HuH-7 (cell line): ENCODE measurements at regions not wholly inside any gene's neighbourhood (a gene's known extent, or its start where the extent isn't known, plus 50 kb on each side); places are given as distances from the start of the nearest gene placed in this dataset.
A peak's percentile ranks its signal among the peaks of the same experiment; 100 is the strongest.

Experiments
- DNase-seq: peaks from one replicate; pipeline ENCODE4 v3.0.0; 2011; ENCODE audit warnings: low spot score

DNA sequence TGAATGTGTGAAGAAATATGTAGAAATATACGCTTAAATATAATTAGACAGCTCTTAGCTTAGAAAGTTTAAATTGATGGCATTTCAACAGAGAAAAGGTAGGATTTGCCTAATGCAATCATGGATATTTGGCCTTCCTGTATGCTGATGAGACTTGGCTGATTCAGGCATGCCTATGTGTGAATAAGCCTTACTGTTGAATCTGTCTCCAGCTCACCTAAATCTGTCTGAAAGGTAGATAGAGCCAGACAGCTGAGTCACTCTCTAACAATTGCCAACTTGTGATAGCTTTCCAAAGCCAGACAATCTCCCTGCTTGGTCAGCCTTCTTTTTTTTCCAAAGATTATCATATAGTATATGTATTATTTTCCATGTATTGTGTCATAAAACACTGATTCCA lies 92.8 kb upstream of the FLRT2 start:
- DNase-seq = no peak

DNA sequence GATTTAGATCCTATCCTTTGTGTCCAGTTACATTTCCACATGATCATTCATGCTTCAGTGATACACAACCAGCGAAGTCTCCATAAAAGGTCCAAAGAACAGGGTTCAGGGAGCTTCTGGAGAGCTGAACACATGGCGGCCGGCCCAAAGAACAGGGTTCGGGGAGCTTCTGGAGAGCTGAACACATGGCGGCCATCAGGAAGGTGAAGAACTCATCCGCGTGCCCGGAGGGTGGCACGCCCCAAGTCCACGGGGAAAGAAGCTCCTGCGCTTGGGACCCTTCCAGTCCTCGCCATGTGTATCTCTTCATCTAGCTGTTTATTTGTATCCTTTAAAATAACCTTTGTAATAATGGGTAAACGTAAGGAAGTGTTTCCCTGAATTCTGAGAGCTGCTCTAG lies 91.9 kb upstream of the FLRT2 start:
- no peak for DNase-seq

DNA sequence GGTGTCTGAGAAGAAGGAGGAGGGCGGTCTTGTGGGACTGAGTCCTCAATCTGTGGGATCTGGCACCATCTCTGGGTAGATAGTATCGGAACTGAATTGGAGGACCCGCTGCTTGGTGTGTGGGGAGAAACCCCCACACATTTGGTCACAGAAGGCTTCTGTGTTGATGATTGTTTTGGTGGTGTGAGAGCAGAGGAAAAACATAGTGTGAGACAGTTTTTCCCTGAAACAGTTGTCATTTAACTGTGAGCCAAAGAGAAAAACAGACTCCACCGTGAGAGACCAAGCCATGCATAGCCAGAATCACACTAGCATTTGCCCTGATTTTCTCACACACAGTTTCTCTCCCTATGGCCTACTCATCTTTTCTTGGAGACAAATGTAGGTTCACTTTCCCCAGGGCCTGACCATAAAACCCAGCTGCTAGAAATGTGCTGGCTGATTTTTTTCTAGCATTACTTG lies 91.4 kb upstream of the FLRT2 start:
- DNase-seq = no peak

DNA sequence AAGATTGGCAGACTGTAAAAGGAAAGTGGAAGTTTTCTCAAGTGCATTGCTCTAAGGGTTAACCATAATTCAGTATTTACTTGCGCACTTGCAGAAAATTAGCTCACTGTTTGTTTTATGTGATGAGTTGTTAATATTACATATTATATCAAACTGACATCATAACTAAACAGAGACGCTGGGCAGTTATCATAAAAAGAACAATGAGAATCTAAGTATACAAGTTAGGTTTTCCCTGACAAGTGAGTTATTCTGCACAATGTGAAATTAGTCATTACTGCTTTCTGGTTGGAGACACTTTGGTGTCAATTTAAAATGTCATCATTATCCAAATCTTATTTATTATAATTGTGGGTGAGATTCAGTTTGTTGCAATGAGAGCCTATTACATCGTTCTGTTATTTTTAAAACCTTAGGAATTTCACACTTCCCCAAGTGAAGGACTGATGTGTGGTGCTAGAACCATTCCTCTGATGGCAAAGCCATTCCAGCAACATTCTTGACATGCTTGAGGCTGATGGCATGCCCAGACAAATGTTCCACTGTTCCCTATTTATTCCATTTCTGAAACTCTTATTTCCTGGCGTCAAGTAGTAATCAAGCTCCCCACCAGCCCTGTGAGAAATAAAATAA lies 90.1 kb upstream of the FLRT2 start:
- no peak for DNase-seq

DNA sequence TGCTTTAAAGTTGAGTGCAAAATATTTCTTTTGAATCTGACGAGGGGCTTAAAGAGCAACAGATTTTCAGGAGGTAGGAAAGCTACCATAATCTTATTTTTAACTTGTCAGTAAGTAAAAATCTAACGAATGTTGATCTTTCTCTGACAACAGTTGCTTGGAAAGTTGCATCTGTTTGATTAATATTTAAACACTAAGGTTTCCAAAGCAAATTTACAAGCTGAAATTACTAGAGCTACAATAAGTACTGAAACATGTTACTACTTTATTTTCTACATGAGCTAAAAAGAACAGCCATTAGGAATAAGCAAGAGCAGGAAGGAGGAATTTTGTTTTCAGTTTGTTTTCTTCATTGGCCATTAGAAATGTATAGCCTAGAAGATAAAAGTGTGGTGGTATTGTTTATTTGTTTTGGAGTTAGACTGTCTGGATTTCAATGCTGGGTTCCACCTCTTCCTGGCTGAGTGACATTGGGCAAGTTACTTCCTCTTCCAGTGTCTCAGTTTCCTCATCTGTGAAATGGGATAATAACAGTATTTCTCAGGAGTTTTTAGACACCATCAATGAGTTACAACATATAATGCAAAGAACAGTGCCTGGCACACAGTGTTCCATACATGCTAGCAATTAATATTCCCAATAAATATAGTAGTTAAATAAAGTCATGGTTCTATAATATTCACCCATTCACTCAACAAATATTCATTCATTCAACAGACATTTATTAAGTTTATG lies 87.9 kb upstream of the FLRT2 start:
- no peak for DNase-seq

DNA sequence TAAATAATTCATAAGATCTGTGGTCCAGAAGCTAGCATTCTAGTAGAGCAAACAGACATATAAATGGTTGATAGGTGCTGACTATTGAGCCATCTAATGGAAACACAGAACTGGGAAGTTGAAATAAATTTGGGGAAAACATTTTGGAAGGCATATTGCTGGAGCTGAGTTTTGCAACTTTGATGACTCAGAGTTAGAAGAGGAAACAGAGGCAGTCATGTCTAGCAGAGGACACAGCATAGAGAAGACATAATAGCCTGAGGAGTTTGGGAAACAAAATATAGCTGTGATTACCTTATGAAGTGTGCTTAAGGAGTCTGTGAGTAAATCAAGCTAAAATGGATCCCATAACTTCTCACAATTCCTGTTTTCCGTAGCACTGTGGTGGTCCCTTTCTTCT lies 86.9 kb upstream of the FLRT2 start:
- no peak for DNase-seq

DNA sequence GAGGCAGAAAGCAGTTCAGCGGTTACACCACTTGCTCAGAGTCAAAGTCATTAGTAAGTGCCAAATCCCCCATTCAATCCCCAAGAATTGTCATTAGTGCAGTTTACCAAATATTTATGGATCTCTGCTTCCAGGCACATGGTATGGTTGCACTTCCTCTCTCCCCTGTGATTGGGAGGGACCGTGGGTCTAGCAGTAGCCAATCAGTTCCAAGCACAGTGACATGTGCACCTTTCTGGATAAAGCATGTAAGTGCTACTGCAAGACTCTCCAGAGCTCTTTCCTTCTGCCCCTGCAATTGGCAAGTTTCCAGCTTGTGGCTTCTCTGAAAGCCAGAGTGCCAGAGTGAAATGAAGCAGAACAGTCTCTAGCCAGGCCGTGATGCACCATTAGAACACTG lies 85.3 kb upstream of the FLRT2 start:
- no peak for DNase-seq

DNA sequence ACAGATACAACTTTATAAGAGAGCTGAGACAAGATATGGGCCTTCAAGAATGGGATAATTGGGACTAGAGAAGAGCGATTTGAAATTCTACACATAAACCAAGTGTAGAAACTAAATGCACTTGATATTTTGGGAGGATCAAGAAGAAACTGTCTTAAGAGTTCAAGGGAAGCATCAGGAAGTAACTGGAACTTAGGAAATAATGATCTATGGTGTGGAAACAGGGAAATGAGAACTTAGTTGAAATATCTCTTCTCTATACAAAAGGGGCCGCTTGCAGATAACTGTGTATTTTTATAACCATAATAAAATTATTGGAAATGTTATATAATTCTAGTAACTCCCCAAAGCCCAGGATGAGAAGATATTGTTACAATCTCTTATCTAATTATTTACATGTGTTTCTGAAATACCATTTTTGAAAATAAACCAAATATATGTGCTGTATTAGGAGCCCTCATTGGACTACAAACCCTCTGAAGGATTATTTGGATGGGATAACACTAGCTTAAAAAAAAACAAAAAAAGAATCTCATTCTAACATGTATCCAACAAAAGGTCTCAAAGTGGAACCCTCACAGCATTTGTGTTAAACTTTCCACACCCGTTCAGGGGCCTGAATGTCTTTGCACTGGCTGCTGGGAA lies 84.7 kb upstream of the FLRT2 start:
- DNase-seq = no peak

DNA sequence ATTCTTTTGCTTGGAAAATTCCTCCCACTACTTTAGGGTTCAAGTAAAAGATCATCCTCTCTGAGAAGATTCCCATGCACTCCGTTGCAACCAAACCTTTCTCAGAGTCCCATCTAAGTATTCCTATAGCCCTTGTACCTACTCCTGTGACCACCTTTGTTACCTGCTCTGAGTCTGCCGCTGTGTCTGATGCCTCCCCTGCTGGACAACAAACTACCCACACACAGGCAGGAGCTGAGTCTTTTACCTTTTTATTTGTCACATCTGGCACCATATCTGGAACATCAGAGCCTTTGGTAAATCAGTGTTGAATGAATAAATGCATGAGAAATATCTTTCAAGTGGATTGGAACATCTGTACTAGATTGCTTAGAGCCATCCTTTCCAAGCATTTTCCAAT lies 82.1 kb upstream of the FLRT2 start:
- no peak for DNase-seq

DNA sequence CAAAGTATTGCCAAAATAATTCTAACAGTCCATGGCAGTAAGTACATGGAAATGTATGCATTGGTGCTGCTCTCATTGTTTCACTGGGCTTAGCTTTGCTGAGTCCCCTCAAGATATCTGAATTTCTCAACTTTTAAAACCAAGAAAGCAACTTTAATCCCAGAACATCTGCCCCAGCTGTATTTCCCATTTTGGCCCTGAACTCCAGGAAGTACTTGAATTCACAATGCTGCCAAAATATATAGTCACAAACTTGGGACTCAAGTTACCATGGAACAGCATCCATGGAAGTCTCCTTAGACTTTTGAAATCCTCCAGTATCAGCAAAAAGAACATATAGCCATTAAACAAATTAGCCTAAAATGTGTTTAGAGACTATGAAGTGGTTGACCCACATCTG lies 78.5 kb upstream of the FLRT2 start:
- no peak for DNase-seq

DNA sequence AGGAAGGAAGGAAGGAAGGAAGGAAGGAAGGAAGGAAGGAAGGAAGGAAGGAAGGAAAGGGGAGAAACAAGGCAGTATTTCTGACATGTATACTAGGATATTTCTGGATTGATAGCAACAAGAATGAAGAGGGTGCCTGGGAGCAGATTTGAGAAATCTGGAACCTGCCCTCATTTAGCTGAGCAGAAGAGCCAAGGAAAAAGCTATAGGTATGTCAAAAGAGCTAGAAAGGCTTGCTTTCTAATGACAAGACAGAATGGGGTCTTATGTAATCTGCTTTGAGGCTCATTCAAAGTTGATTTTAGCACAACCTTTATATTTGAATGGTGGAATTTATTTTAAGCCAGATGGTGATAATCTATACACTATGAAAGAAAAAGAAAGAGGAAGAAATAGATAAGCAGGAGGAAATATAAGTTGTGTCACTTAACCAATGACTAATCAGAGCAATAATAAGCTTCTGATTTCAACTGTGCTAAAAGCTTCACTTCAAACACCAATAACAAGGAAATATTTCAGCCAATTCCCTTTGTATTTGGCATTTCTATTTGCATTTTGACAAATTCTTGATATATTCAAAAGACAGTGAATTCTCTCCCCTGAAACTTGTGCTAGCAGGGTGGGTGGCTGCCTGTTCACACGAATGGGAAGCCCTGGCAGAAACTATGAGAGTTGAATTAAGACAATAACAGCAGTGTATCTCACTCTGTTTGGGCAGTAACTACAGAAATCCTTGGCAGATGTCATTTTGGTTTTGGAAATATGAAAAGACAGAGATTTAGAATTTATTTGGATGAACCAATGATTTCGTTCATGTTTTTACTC lies 76.3 kb upstream of the FLRT2 start:
- DNase-seq = no peak

DNA sequence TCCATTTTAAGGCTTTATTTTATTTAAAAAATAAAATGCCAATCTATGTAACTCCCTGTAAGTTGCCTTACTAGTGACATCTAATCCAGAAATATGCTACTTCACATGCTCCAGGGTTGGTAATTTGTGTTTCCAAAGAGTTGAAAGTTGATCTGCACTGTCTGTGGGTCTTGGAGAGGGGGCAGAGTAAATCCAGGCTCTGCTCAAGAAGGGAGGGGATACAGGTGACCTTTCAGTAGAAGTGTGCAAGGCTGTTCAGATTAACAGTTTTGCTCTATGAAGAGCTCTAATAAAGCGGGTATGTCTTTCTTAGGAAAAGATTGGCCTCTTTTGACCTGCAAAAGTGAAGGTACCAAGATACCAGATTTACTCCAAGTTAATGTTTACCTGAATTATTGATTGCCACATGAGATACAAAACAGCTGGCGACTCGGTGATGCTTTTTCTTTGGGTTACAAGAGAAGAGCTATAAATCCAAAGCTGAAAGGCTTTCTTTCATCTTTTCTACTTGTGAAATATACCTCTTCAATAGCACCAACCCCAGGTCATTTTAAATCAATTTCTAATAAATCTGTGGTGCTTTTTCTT lies 75.6 kb upstream of the FLRT2 start:
- peak; percentile 19 for DNase-seq

DNA sequence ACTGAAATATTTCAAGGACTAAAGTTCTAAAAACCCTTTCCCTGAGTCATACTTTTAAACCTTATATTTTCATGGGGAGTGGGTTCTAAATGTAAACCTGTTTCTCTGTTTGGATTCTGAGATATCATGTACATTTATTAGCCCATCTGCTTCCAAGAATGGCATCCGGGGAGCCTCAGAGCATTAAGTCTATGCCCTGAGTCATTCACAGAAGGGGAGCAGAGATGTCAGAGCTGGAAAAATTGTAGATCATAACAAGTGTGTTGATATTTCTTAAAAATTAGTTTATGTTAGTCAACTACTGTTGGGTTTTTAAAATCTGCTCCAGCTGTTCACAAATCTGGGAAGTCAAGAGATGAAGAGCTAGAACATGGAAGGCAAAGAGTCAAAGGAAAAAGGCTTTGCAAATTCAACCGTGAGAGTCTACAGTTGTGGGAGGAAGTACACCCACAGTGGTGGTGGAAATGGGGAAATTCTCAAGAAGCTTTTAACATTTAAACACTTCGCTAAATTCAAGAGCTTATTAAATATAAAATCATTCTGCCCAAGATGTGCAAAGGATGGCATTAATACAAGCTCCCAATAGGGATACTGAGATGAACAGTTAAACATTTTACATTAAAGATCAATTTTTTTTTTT lies 70.5 kb upstream of the FLRT2 start:
- no peak for DNase-seq

DNA sequence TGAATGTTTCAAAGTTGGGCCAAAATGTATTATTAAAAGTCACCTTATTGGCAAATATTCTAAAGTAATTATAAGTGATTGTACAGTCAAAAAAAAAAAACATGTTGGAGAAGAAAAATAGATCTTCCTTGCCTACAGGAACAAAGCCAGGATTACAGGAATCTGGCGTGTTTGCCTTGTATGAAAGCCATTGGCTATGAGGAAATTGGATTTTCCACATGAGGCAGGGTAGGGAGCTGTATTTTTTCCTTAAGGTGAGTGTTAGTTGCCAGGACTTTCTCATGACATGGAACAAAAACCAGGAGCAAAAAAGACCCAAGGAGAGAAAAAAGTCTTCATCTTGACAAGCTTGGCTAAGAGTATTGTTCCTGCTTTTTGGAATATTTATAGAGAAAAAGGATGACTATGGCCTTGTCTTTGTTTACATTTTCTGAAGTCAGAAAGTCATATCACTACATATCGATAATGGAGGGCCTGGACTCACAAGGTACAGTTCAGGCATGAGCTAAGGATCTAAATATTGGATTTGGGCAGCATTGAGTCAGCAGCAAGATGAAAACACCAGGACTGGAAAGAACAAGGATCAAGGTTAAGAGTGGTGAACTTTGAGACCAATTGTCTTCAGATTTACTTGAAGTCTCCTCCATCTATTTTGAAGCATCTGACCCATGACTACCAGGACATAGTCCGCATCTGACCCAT lies 68.4 kb upstream of the FLRT2 start:
- DNase-seq = no peak

DNA sequence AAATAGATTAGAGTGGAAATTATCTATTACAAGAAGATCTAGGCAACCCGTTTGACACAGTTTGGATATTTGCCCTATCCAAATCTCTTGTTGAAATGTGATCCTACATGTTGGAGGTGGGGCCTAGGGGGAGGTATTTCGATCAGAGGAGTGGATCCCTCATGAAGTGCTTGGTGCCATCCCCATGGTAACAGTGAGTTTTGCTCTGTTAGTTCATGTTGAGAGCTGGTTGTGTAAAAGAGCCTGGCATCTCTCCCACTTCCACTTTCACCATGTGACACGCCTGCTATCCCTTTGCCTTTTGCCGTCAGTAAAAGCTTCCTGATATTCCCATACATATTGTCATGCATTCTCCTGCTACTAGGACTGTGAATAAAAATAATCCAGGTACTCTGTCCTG lies 66.4 kb upstream of the FLRT2 start:
- DNase-seq = no peak

DNA sequence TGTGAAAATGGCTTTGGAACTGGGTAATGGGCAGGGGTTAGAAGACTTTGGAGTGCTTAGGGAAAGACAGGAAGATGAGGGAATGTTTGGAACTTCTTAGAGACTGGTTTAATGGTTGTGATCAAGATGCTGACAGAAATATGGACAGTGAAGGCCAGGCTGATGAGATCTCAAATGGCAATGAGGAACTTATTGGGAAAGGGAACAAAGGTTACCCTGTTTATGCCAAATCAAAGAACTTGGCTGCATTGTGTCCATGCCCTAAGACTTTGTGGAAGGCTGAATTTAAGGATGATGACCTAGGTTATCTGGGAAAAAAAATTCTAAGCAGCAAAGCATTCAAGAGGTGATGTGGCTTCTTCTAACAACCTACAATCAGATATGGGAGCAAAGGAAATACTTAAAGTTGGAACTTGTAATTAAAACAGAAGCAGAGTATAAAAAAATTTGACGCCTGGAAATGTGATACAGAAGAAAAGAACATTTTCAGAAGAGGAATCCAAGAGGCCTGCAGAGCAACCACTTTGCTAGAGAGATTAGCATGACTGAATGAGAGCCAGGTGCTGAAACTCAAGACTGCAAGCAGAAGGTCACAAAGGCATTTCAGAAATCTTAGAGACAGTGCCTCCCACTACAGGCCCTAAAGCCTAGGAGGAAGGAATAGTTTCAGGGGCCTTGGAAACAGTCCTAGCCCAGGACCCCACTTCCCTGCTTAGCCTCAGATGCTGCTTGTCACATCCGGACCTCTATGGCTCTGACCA lies 65.6 kb upstream of the FLRT2 start:
- DNase-seq = no peak

DNA sequence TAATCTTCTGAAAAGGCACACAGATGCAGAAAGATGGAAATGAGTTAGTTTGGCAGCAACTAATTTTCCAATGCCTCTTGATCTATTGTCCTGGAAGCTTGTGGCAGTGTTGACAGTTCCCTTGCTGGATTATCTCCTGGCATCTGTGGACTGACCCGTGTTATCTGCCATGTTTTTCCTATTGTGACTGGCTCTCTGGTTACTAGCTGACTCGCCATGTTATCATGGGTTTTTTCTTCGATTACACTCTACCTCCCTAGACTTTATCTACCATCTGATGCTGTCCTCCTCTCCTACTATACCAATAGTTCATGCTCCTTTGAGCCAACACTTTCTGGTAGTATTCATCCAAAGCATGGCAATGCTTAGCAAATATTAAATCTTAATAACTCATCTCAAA lies 63.3 kb upstream of the FLRT2 start:
- DNase-seq = no peak

DNA sequence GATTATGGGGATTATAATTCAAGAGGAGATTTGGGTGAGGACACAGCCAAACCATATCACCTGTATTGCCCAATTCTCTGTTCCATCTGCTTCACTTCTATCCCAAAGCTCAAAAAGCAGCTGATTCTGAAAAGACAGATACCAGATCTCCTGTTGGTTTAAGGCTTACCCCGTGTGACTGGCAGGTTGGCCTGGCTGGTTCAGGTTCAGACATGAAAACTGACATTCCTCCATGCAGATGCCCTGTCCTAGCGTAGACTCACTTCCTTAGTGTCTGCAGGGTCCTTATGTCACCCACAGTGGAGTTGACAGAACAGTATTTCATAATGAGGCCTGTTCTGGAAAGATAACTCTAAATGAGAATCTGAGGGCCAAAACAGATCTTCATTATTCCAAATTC lies 61.1 kb upstream of the FLRT2 start:
- no peak for DNase-seq

DNA sequence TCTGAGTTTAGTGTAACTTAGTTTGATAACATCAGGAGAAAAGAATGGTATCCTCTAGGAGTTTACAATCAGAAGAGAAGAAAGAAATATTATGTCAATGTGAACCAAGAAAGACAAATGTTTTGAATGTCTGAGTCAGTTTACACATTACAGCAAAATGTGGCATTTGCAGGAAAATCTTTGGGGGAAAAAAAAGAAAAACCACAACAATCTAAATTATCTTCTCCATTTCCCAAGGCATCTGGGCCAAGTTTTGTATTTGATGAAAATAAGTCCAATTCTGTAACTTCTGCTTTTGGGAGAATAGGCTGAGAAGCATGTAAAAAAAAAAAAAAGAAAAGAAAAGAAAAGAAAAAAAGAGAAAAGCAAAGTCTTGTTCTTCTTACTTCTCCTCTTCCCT lies 58.8 kb upstream of the FLRT2 start:
- DNase-seq = no peak

DNA sequence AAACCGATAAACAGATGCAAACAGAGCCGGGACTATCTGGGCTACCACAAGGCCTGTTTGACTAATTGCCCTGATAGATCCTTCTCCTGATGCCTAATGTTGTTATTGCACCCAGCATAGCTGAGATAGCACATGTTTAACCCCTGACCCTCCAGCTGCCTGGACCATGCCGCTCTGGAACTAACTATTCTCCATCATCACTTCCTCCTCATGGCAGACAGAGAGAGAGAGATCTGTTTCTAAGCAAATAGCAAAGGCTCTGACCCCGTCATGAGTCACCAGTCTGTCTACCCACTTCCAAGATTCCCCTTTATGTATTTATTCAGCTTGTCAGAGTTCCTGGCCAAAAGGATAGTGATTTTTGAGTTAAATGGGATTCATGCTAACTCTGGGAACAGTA lies 58.2 kb upstream of the FLRT2 start:
- DNase-seq = peak; percentile 49
